GM18909 (cell line): ENCODE measurements at regions not wholly inside any gene's neighbourhood (a gene's known extent, or its start where the extent isn't known, plus 50 kb on each side); places are given as distances from the start of the nearest gene placed in this dataset.
"Not testable (repeated sequence)": the region's sequence is repeated elsewhere in the genome, so short reads cannot be mapped to it uniquely, and the experiment has no call there.

Source experiments
- ATAC-seq: cut with Tn5 transposase; IDR thresholded peaks from one replicate; pipeline ENCODE4 v1.9.1; 2021; ENCODE audit warnings: mild to moderate bottlenecking; ENCODE audit not compliant: unreplicated experiment, poor library complexity

- no peak for ATAC-seq
Observed at GRCh38 chr16:9599415-9600120, 508.1 kb downstream of the HAPSTR1 start.

GRCh38 chr16:9602189-9602588 is 510.7 kb downstream of the HAPSTR1 start:
- no peak for ATAC-seq

- ATAC-seq = no peak
Observed at GRCh38 chr16:9603316-9603715, 511.9 kb downstream of the HAPSTR1 start.

- ATAC-seq = no peak
Observed at GRCh38 chr16:9607515-9608230, 516.2 kb downstream of the HAPSTR1 start.

- no peak for ATAC-seq
Observed at GRCh38 chr16:9610727-9611126, 519.3 kb downstream of the HAPSTR1 start.

GRCh38 chr16:9612267-9612666 is 520.8 kb downstream of the HAPSTR1 start:
- no peak for ATAC-seq

GRCh38 chr16:9614389-9614788 is 522.9 kb downstream of the HAPSTR1 start:
- no peak for ATAC-seq

- no peak for ATAC-seq
Observed at GRCh38 chr16:9622268-9622667, 530.8 kb downstream of the HAPSTR1 start.

- ATAC-seq = no peak
Observed at GRCh38 chr16:9625122-9625521, 533.7 kb downstream of the HAPSTR1 start.

GRCh38 chr16:9627427-9627826 is 536.0 kb downstream of the HAPSTR1 start:
- ATAC-seq = no peak

- ATAC-seq = no peak
Observed at GRCh38 chr16:9630119-9630518, 538.7 kb downstream of the HAPSTR1 start.

GRCh38 chr16:9630985-9631384 is 539.5 kb downstream of the HAPSTR1 start:
- no peak for ATAC-seq

- no peak for ATAC-seq
Observed at GRCh38 chr16:9633844-9634243, 542.4 kb downstream of the HAPSTR1 start.

GRCh38 chr16:9635150-9635720 is 543.8 kb downstream of the HAPSTR1 start:
- not testable (repeated sequence) for ATAC-seq

GRCh38 chr16:9644258-9644657 is 538.0 kb downstream of the GRIN2A start:
- no peak for ATAC-seq

GRCh38 chr16:9645911-9646310 is 536.3 kb downstream of the GRIN2A start:
- no peak for ATAC-seq

- ATAC-seq = no peak
Observed at GRCh38 chr16:9647981-9648701, 534.1 kb downstream of the GRIN2A start.

GRCh38 chr16:9650284-9650683 is 531.9 kb downstream of the GRIN2A start:
- ATAC-seq = no peak

GRCh38 chr16:9655051-9655450 is 527.2 kb downstream of the GRIN2A start:
- ATAC-seq = no peak

GRCh38 chr16:9657641-9658040 is 524.6 kb downstream of the GRIN2A start:
- no peak for ATAC-seq

- ATAC-seq = no peak
Observed at GRCh38 chr16:9658164-9658563, 524.1 kb downstream of the GRIN2A start.
